NB4 (cell line): ENCODE measurements at regions not wholly inside any gene's neighbourhood (a gene's known extent, or its start where the extent isn't known, plus 50 kb on each side); places are given as distances from the start of the nearest gene placed in this dataset.

Experiments
- CTCF ChIP-seq: IDR thresholded peaks from one replicate; pipeline ENCODE4 v1.5.1; 2012; ENCODE audit warnings: low read depth, low read length
- POLR2A ChIP-seq: IDR thresholded peaks from 2 replicates; pipeline ENCODE4 v1.6.1; 2011; ENCODE audit warnings: mild to moderate bottlenecking; ENCODE audit not compliant: insufficient read length; ENCODE audit errors: extremely low read depth
- TF ChIP-seq, protein P1 (sequence below): IDR thresholded peaks from 2 replicates; pipeline ENCODE4 v1.6.1; 2011; ENCODE audit warnings: low read depth, low read length

DNA sequence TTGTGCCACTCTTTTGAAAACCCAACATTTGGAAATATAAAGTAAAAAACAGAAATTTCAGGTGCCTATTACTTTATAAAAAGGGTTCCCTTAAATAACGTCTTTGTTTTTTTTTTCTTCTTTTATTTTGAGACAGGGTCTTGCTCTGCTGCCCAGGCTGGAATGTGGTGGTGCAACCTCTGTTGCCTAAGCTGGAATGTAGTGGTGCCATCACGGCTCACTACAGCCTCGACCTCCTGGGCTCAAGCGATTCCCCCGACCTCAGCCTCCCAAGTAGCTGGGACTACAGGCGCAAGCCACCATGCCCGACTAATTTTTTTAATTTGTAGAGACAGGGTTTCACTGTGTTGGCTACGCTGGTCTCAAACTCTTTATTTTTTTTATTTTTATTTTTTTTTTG is 110.2 kb upstream of the HNRNPU start:
- no peak for TF ChIP-seq CTCF
- TF ChIP-seq, protein P1, sequence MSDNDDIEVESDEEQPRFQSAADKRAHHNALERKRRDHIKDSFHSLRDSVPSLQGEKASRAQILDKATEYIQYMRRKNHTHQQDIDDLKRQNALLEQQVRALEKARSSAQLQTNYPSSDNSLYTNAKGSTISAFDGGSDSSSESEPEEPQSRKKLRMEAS: no peak
- TF ChIP-seq POLR2A: no peak
